Astrocyte (in vitro differentiated cells and primary cell): ENCODE measurements at regions not wholly inside any gene's neighbourhood (a gene's known extent, or its start where the extent isn't known, plus 50 kb on each side); places are given as distances from the start of the nearest gene placed in this dataset.
A peak's percentile ranks its signal among the peaks of the same experiment; 100 is the strongest.

Experiments used
- DNase-seq: peaks from one replicate; pipeline ENCODE4 v3.0.0-alpha.2; 2010; ENCODE audit warnings: low read depth
- FAIRE-seq: peaks from 2 replicates; lab custom pipeline; 2011; peaks lifted over from hg19 to GRCh38; lab: Jason Lieb, UNC
- H2AFZ ChIP-seq: 2 replicates; pipeline ENCODE4 v1.6.0; 2012; ENCODE audit warnings: low read depth, low read length, inconsistent platforms
- H3K27ac ChIP-seq: 2 replicates; pipeline ENCODE4 v1.5.1; 2011; ENCODE audit warnings: low read depth, low read length, inconsistent platforms
- H3K27me3 ChIP-seq: 2 replicates; pipeline ENCODE4 v1.6.0; 2011; ENCODE audit warnings: low read length, inconsistent platforms; ENCODE audit not compliant: insufficient read depth
- H3K36me3 ChIP-seq: 2 replicates; pipeline ENCODE4 v1.5.1; 2011; ENCODE audit warnings: low read length, inconsistent platforms; ENCODE audit not compliant: insufficient read depth
- H3K4me1 ChIP-seq: 2 replicates; pipeline ENCODE4 v1.5.1; 2011; ENCODE audit warnings: low read length, inconsistent platforms; ENCODE audit not compliant: insufficient read depth
- H3K4me2 ChIP-seq: 2 replicates; pipeline ENCODE4 v1.6.0; 2012; ENCODE audit warnings: low read length, inconsistent platforms
- H3K4me3 ChIP-seq: 2 replicates; pipeline ENCODE4 v1.5.1; 2011; ENCODE audit warnings: low read depth, mild to moderate bottlenecking, low read length, inconsistent platforms; ENCODE audit not compliant: insufficient read depth
- H3K79me2 ChIP-seq: 2 replicates; pipeline ENCODE4 v1.6.0; 2012; ENCODE audit warnings: mild to moderate bottlenecking, low read length, inconsistent platforms; ENCODE audit not compliant: insufficient read depth
- H3K9ac ChIP-seq: 2 replicates; pipeline ENCODE4 v1.6.0; 2012; ENCODE audit warnings: mild to moderate bottlenecking, low read length, inconsistent platforms
- H3K9me3 ChIP-seq: 2 replicates; pipeline ENCODE4 v1.5.1; 2012; ENCODE audit warnings: low read depth, mild to moderate bottlenecking, low read length, inconsistent platforms; ENCODE audit not compliant: insufficient read depth
- H4K20me1 ChIP-seq: 2 replicates; pipeline ENCODE4 v1.6.0; 2012; ENCODE audit warnings: low read length, inconsistent platforms; ENCODE audit not compliant: insufficient read depth
- H3K27ac Mint-ChIP-seq: one replicate; pipeline ENCODE4 v1.8.0; 2021; ENCODE audit warnings: mild to moderate bottlenecking, mixed read lengths; ENCODE audit not compliant: unreplicated experiment
- H3K27me3 Mint-ChIP-seq: one replicate; pipeline ENCODE4 v1.8.0; 2021; ENCODE audit warnings: low read depth, mixed read lengths; ENCODE audit not compliant: unreplicated experiment
- H3K36me3 Mint-ChIP-seq: one replicate; pipeline ENCODE4 v1.8.0; 2021; ENCODE audit warnings: low read depth, mixed read lengths; ENCODE audit not compliant: unreplicated experiment
- H3K4me1 Mint-ChIP-seq: one replicate; pipeline ENCODE4 v1.8.0; 2021; ENCODE audit warnings: low read depth, mixed read lengths; ENCODE audit not compliant: unreplicated experiment
- H3K4me3 Mint-ChIP-seq: one replicate; pipeline ENCODE4 v1.8.0; 2021; ENCODE audit warnings: mild to moderate bottlenecking, moderate library complexity, mixed read lengths; ENCODE audit not compliant: unreplicated experiment
- H3K9me3 Mint-ChIP-seq: one replicate; pipeline ENCODE4 v1.8.0; 2021; ENCODE audit warnings: mild to moderate bottlenecking, mixed read lengths; ENCODE audit not compliant: unreplicated experiment
- CTCF ChIP-seq: IDR thresholded peaks from 2 replicates; pipeline ENCODE4 v1.5.1; 2011; ENCODE audit warnings: low read depth, mild to moderate bottlenecking, inconsistent platforms, low read length, moderate library complexity; ENCODE audit not compliant: insufficient read depth
- EZH2 ChIP-seq: IDR thresholded peaks from 2 replicates; pipeline ENCODE4 v1.6.1; 2012; ENCODE audit warnings: mild to moderate bottlenecking, low read length, inconsistent platforms; ENCODE audit not compliant: insufficient read depth

- Histone ChIP-seq H3K27me3 (no peaks in the 10 kb centered on the region), H3K4me1 (peaks cover 10% of the 10 kb centered on the region), H3K4me3 (peak overlapping the region; percentile 73), H3K4me2 (peak overlapping the region; percentile 79), H3K9me3 (no peaks in the 10 kb centered on the region), H2AFZ (peak overlapping the region; percentile 77), H3K9ac (peak overlapping the region; percentile 99), H4K20me1 (peaks cover 38% of the 10 kb centered on the region), H3K79me2 (peaks cover 39% of the 10 kb centered on the region), H3K27ac (peak overlapping the region; percentile 99), H3K36me3 (no peaks in the 10 kb centered on the region)
- Mint-ChIP-seq H3K27ac (peak overlapping the region; percentile 96), H3K27me3 (no peaks in the 10 kb centered on the region), H3K4me1 (peaks cover 5% of the 10 kb centered on the region), H3K9me3 (no peaks in the 10 kb centered on the region), H3K36me3 (no peaks in the 10 kb centered on the region), H3K4me3 (peak overlapping the region; percentile 82)
- TF ChIP-seq CTCF, result no peak
- FAIRE-seq (peak; percentile 20), DNase-seq (peak; percentile 96)
These were observed 81.5 kb downstream of the PTPDC1 start for GRCh38 chr9:94165592-94166235.

GRCh38 chr9:94166236-94166975 is 82.1 kb downstream of the PTPDC1 start:
- peaks cover 46% of the 10 kb centered on the region for H3K79me2 ChIP-seq
- peak overlapping the region; percentile 99 for H3K9ac ChIP-seq
- Mint-ChIP-seq H3K27me3 (no peaks in the 10 kb centered on the region), H3K4me1 (peaks cover 6% of the 10 kb centered on the region), H3K9me3 (no peaks in the 10 kb centered on the region), H3K4me3 (peak overlapping the region; percentile 93), H3K36me3 (no peaks in the 10 kb centered on the region), H3K27ac (peak overlapping the region; percentile 94)
- FAIRE-seq, result no peak
- peak overlapping the region; percentile 99 for H3K4me3 ChIP-seq
- H3K36me3 ChIP-seq, result no peaks in the 10 kb centered on the region
- TF ChIP-seq CTCF, result no peak
- TF ChIP-seq EZH2, result no peak
- peaks cover 44% of the 10 kb centered on the region for H4K20me1 ChIP-seq
- H3K27ac ChIP-seq, result peak overlapping the region; percentile 99
- H3K27me3 ChIP-seq, result no peaks in the 10 kb centered on the region
- H2AFZ ChIP-seq, result peak overlapping the region; percentile 63
- peak; percentile 97 for DNase-seq
- peak overlapping the region; percentile 92 for H3K4me2 ChIP-seq
- no peaks in the 10 kb centered on the region for H3K9me3 ChIP-seq
- H3K4me1 ChIP-seq, result peaks cover 10% of the 10 kb centered on the region

- Histone ChIP-seq H3K4me1 (peaks cover 10% of the 10 kb centered on the region), H3K27ac (peak overlapping the region; percentile 84), H3K79me2 (peaks cover 52% of the 10 kb centered on the region), H3K27me3 (no peaks in the 10 kb centered on the region), H3K36me3 (no peaks in the 10 kb centered on the region), H4K20me1 (peaks cover 48% of the 10 kb centered on the region), H3K9ac (peak overlapping the region; percentile 98), H3K4me2 (peak overlapping the region; percentile 92), H3K4me3 (peak overlapping the region; percentile 99), H3K9me3 (no peaks in the 10 kb centered on the region), H2AFZ (no peak overlapping the region)
- Mint-ChIP-seq H3K36me3 (no peaks in the 10 kb centered on the region), H3K4me1 (peaks cover 6% of the 10 kb centered on the region), H3K9me3 (no peaks in the 10 kb centered on the region), H3K27ac (peak overlapping the region; percentile 94), H3K27me3 (no peaks in the 10 kb centered on the region), H3K4me3 (peak overlapping the region; percentile 93)
- FAIRE-seq, result no peak
- DNase-seq, result no peak
- TF ChIP-seq CTCF, result peak; percentile 4
- no peak for TF ChIP-seq EZH2
These were observed 82.7 kb downstream of the PTPDC1 start for GRCh38 chr9:94166976-94167346.
